ENCODE measurements at regions not wholly inside any gene's neighbourhood (a gene's known extent, or its start where the extent isn't known, plus 50 kb on each side); places are given as distances from the start of the nearest gene placed in this dataset.

DNA sequence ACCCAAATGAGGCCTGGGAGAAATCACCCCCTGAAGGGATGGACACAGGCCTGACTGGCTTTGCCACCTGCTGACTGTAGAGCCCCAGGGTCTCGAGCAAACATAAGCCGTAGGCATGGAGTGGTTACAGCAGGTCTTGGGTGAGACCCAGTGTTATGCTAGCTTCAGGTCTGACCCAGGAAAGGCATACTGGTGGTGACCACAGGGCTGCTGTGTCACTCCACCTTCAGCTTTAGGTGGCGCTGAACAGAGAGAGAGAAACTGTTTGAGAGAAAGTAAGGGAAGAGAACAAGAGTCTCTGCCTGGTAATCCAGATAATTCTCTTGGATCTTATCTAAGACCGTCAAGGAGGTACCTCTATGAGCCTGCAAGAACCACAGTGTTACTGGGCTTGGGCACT is 1544.2 kb upstream of the TMEFF2 start:
- TF ChIP-seq, protein P1, sequence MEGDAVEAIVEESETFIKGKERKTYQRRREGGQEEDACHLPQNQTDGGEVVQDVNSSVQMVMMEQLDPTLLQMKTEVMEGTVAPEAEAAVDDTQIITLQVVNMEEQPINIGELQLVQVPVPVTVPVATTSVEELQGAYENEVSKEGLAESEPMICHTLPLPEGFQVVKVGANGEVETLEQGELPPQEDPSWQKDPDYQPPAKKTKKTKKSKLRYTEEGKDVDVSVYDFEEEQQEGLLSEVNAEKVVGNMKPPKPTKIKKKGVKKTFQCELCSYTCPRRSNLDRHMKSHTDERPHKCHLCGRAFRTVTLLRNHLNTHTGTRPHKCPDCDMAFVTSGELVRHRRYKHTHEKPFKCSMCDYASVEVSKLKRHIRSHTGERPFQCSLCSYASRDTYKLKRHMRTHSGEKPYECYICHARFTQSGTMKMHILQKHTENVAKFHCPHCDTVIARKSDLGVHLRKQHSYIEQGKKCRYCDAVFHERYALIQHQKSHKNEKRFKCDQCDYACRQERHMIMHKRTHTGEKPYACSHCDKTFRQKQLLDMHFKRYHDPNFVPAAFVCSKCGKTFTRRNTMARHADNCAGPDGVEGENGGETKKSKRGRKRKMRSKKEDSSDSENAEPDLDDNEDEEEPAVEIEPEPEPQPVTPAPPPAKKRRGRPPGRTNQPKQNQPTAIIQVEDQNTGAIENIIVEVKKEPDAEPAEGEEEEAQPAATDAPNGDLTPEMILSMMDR (IDR thresholded peaks at IDR 0.05; ENCODE audit: insufficient read depth, low read length, missing control alignments), result no peak
- ChIA-PET POLR2A (no interaction called here), CTCF (no interaction called here)
- H3K4me3 ChIP-seq (ENCODE audit: low read depth, low read length), result no peak overlapping the region
- no peak for DNase-seq (ENCODE audit: low read depth, low spot score)

DNA sequence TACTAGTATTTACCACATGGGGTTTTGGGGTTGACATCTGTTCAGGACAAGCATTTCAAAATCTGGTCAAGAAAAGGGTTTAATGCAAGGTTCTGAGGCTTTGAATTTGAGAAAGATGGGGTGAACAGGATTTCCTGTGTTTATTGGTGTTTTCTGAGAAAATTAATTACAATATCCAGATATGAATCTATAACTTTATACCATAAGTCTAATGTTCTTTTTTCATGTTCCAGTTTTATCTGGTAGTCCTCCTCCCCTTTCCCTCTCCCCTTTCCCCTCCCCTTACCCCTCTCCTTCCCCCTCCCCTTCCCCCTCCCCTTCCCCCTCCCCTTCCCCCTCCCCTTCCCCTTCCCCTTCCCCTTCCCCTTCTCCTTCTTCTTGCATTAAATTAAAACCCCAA is 1518.2 kb upstream of the TMEFF2 start:
- CTCF ChIA-PET, result no interaction called here
- TF ChIP-seq, protein P1 (IDR thresholded peaks at IDR 0.05; ENCODE audit: insufficient read depth, low read length, missing control alignments), result no peak
- no peak overlapping the region for H3K4me3 ChIP-seq (ENCODE audit: low read depth, low read length)

DNA sequence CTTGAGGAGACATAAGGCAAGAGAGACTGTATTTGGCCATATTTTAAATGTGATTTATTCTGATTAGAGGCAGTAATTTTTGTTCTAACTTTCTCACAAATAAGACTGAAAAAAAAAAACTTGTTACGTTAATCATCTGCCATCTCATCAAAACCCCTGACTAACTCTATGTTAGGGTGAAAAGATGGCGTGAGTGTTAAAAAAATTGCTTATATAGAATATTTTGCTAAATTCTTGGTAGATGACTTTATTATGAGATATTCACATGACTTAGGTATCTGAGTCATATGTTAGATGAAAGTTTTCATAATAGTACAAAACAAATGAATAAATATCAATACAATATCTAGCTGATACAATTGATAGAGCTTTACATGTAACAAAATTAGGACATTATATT is 1508.7 kb upstream of the TMEFF2 start:
- TF ChIP-seq, protein P1 (IDR thresholded peaks at IDR 0.05; ENCODE audit: insufficient read depth, low read length, missing control alignments), result no peak
- CTCF ChIA-PET, result no interaction called here
- no peak overlapping the region for H3K4me3 ChIP-seq (ENCODE audit: low read depth, low read length)
- DNase-seq (ENCODE audit: low read depth, low spot score), result no peak
- POLR2A ChIA-PET, result no interaction called here

More for the DNA sequence above, 1518.2 kb upstream of the TMEFF2 start:
- DNase-seq (ENCODE audit: low read depth, low spot score), result no peak
- POLR2A ChIA-PET, result no interaction called here

DNA sequence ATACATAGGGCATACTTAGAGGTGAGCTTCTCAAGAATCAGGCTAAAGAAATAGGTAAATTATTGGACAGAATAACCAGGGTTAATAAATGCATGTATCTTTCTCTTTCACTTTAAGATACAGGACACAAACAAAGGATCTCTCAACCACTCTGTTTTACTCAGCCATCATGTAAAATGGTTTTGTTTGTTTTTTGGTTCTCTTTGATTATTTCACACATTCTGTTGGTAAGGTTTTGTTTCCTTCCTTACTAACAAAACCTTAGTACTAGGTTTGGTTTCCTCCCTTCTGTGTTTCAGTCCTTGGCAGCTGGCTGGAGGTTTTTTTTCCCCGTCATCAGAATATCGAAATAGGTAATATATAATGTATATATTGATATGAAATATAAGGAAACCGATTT is 1506.8 kb upstream of the TMEFF2 start:
- ChIA-PET CTCF (no interaction called here), POLR2A (no interaction called here)
- no peak for DNase-seq (ENCODE audit: low read depth, low spot score)
- TF ChIP-seq, protein P1 (IDR thresholded peaks at IDR 0.05; ENCODE audit: insufficient read depth, low read length, missing control alignments), result no peak
- no peak overlapping the region for H3K4me3 ChIP-seq (ENCODE audit: low read depth, low read length)

DNA sequence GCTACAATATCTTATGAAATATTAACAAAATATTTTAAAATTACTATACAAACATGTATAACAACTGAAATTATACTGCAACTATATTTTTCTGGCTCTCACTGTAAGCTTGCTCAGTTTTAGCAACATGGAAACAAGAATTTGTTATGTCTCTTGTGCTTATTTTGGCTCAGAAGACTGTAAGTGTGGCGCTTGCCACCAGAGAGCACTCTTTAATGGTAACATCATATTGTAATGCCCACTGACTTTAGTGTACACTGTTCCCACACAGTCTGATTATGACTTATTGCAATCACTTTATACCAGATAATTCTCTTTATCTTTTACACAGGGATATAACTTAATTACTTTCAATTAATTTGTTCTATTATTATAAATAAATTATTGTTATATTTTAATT is 1500.6 kb upstream of the TMEFF2 start:
- TF ChIP-seq, protein P1 (IDR thresholded peaks at IDR 0.05; ENCODE audit: insufficient read depth, low read length, missing control alignments), result peak; percentile 31
- DNase-seq (ENCODE audit: low read depth, low spot score), result no peak
- POLR2A ChIA-PET, result no interaction called here
- CTCF ChIA-PET, result interaction anchor here (0.8 to 1.8 kb wide), 3 partner anchors 268 to 1621 kb away, joined by 3 to 11 read pairs (median 4); no protein-coding TSS in a partner anchor
- H3K4me3 ChIP-seq (ENCODE audit: low read depth, low read length), result no peak overlapping the region

DNA sequence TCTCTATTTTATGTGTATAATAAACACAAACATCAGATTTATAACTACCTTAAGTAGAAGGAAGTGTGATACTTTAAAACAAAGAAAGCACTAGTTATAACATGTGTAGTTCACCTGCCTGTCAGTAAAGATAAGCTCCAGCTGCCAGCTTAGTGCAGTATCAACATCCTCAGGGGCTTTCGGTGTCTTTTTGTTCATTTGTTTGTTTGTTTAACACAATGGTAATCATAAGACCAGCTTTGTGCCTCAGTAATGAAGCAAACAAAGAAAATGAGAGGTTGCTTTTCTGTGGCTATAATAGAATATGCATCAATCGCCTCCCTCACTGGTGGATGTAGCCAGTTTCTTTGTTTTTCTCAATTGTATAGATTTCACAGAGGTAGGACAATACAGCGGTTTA is 1499.0 kb upstream of the TMEFF2 start:
- TF ChIP-seq, protein P1 (IDR thresholded peaks at IDR 0.05; ENCODE audit: insufficient read depth, low read length, missing control alignments), result no peak
- ChIA-PET CTCF (no interaction called here), POLR2A (no interaction called here)
- H3K4me3 ChIP-seq (ENCODE audit: low read depth, low read length), result no peak overlapping the region
- DNase-seq (ENCODE audit: low read depth, low spot score), result no peak

Data from AG04449 (cell line).